Umbilical cord (tissue), 1 donor: ENCODE measurements at regions not wholly inside any gene's neighbourhood (a gene's known extent, or its start where the extent isn't known, plus 50 kb on each side); places are given as distances from the start of the nearest gene placed in this dataset.
"Not testable (repeated sequence)": the region's sequence is repeated elsewhere in the genome, so short reads cannot be mapped to it uniquely, and the experiment has no call there.

Experiments
- DNase-seq: peaks from one replicate; pipeline ENCODE4 v3.0.0-alpha.2; 2015; ENCODE audit warnings: low spot score

GRCh38 chr6:15842727-15843117, 179.9 kb upstream of the DTNBP1 start:
- DNase-seq = no peak

DNA sequence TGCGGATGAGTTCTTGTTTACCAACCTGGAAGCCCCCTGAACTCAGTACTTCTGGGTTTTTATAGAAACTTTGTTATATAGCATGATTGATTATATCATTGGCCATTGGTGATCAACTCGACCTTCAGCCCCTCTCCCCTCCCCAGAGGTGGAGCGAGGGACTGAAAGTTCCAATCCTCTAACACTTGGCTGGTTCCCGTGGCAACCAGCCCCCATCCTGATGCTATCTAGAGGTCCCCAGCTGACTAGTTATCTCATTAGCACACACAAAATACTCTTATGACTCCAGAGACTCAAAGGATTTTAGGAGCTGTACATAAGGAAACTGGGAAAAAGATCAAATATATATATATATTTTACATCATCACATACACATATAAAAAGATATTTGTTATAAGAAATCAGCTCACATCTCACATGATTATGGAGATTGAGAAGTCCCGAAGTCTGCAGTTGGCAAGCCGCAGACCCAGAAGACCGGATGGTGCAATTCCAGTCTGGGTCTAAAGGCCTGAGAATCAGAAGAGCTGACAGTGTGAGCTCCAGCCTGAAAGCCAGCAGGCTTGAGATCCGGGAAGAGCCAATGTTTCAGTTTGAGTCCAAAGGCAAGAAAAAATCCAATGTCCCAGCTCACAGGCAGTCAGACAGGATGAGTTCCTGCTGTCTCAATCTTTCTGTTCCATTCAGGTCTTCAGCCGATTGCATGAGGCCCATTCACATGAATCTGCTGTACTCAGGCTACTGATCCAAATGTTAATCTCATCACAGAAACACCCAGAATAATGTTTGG, 179.3 kb upstream of the DTNBP1 start:
- peak; percentile 46 for DNase-seq

- DNase-seq = no peak
Observed at GRCh38 chr6:15839969-15840541, 177.2 kb upstream of the DTNBP1 start.

DNA sequence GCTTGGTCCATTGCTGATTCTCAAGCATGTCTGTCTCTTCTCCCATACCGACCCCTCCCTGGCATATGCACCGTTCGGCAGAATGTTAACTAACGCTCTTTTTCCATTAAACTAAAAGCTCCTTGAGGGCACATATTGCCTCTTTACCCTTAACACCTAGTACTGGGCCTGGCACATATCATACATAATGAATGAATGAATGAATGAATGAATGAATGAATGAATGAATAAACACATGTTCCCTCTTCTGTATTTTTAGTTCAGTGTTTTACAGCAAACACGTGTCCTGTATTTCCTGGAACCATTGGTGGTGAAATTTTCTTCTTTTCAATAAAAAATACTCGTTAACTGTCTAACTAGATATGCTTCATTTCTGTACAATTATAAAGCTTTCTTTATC, 174.4 kb upstream of the DTNBP1 start:
- no peak for DNase-seq

DNA sequence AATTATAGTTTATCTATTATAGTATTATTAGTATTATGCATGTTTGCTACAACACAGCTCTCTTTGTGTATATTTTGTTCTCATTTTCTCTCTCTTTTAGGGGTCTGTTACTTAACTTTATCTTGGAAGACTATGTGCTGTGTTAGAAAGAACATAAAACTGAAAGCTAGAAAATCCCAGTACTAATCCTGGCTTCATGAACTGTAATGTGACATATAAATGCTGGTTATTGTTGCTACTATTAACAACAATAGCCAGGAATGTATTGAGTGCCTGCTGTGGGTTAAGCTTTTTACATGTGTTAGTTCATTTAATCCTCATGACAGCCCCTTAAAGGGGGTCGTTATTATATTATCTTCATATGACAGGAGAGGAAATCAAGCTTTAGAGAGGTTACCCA, 170.0 kb upstream of the DTNBP1 start:
- no peak for DNase-seq

- no peak for DNase-seq
Observed at GRCh38 chr6:15829156-15829555, 166.3 kb upstream of the DTNBP1 start.

GRCh38 chr6:15827496-15828255, 164.8 kb upstream of the DTNBP1 start:
- no peak for DNase-seq

GRCh38 chr6:15826814-15827318, 164.0 kb upstream of the DTNBP1 start:
- DNase-seq = no peak

GRCh38 chr6:15825332-15825930, 162.6 kb upstream of the DTNBP1 start:
- DNase-seq = no peak

DNA sequence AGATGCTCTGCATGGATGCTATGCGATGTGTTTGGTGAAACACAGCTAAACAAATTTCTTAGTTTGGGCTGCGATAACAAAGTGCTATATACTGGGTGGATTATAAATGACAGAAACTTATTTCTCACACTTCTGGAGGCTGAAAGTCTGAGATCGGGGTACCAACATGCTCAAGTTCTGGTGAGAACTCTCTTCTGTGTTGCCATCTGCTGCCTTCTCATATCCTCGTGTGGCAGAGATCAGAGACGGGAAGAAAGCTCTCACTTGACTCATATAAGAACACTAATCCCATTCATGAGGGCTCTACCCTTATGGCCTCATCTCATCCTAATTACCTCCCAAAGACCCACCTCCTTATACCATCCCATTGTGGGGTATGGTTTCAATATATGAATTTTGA, 162.0 kb upstream of the DTNBP1 start:
- no peak for DNase-seq

GRCh38 chr6:15823838-15824414, 161.1 kb upstream of the DTNBP1 start:
- DNase-seq = no peak

- no peak for DNase-seq
Observed at GRCh38 chr6:15822835-15823234, 160.0 kb upstream of the DTNBP1 start.

GRCh38 chr6:15819841-15820240, 157.0 kb upstream of the DTNBP1 start:
- no peak for DNase-seq

DNA sequence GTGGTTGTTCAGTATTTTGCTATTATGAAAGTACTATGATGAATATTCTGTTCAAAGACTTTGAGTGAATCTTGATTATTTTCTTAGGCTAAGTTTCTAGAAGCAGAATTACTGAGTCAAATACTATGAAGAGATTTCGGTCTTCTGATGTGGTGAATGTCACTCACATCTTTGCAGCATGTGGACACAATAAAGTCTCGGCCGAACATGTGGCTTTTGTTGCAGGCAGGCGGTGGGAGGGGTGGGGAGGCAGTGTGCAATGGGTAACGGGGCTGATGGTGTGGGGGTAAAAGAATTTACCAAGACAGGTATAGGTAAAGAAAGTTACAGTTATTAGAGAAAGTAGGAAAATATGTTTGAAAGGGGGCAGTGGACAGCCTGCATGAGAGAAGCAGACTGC, 156.4 kb upstream of the DTNBP1 start:
- DNase-seq = no peak

GRCh38 chr6:15818491-15818890, 155.7 kb upstream of the DTNBP1 start:
- DNase-seq = no peak

DNA sequence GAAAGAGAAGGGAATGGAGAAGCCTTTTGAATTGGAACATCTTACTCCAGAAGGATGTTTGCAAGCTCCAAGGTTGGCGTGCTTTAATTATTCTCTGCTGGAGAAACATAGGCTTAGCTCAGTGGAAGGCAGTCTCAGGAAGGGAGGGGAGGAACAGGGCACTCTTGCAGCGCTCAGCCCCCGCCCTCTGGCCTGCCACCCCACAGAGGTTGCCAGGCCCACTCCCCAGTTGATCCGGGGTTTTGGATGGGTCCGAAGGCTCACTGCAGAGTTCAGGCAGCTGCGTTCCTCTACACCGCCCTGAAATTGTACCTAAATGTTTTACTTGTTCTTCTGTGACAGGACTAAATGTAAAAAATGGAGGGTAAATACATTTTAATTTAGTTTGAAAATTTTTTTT, 155.2 kb upstream of the DTNBP1 start:
- DNase-seq = no peak

- no peak for DNase-seq
Observed at GRCh38 chr6:15817100-15817499, 154.3 kb upstream of the DTNBP1 start.

DNA sequence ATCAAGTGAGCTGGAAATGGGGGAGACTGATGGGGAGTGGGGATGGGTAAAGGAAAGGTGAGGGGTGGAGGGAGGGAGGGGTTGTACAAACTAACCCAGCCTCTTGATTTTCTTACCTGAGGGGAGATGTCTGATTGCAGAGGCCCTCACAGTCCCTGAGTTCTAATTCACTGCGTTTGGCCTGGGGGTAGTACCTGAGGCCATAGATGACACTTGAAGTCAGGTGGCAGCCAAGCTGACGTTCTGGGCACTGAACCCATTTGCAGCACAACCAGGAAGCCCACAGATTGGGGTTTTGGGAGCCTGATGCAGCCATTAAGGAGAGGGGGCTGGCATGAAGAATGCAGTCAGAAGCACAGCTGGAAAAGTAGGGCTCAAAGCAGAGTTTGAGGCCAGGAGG, 153.8 kb upstream of the DTNBP1 start:
- no peak for DNase-seq

- DNase-seq = not testable (repeated sequence)
Observed at GRCh38 chr6:15813698-15814097, 150.9 kb upstream of the DTNBP1 start.

DNA sequence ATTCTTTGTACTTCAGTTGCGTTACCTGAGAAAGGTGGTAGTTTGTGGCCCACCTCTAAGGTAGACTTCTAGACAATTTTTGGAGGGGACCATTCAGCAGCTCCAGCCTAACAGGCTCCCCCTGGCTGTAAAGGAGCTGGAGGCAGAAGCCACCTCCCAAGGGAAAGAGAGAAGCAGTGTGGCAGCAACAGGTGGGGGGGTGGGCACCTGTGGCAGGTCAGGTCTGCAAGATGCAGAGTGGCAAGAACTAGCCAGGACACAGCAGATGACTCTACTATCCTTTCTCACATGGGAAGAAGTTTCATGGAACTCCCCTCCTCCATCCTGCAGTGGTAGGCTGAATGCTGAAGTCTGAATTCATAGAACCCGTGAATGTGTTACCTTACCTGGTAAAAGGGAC, 148.3 kb upstream of the DTNBP1 start:
- DNase-seq = no peak

DNA sequence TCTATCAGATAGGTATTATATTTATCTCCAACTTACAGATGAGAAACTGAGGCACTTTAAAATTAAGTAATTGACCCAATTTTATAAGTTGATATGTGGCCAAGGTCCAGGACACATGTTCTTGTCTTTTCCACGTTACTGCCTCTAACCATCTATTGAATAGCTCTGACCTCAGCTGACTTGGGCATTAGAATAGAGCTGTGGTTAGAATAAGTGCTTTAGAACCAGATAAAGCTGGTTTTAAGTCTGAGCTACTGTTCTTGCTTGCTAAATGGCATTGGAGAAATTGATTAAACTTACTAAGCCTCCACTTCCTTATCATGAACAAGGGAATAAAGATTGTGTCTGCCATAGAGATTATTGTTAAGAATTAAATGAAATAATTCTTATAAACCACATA, 147.8 kb upstream of the DTNBP1 start:
- DNase-seq = no peak

GRCh38 chr6:15809367-15809766, 146.5 kb upstream of the DTNBP1 start:
- DNase-seq = no peak
